ENCODE measurements at regions not wholly inside any gene's neighbourhood (a gene's known extent, or its start where the extent isn't known, plus 50 kb on each side); places are given as distances from the start of the nearest gene placed in this dataset.

DNA sequence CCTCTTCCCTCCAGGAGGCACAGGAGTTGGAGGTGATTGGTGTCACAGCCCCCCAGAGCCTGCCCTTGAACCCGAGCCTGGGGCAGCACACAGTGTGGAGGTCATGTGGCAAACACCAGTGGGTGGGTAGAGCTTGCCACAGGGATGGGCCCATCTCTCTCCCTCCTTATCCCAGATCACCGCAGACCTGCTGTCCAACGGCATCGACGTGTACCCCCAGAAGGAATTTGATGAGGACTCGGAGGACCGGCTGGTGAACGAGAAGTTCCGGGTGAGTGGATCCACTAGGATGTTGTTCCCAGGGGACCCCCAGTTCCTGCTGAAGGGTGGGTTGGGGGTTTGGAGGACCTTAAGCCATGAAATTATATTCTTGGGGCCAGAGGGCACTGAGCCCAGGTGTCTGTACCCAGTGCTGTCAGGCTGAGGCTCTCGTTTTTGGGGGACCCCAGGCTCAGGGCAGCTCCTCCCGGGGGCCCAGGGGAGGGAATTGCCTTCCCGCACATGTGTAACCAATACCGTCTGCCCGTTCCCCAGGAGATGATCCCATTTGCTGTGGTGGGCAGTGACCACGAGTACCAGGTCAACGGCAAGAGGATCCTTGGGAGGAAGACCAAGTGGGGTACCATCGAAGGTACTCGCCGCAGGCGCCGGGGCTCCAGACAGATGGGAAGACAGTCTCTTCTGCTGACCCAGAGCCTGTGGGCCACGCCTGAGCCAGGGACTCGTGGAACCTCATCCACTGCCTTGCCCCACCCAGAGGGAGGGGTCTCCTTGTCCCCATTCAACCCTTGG, 351.9 kb downstream of the SEC14L1 start:
- TF ChIP-seq POLR2AphosphoS5 (IDR thresholded peaks at IDR 0.05; ENCODE audit: low read depth, low read length): no peak
- TF ChIP-seq TAF1 (IDR thresholded peaks at IDR 0.05; ENCODE audit: borderline replicate concordance, insufficient read depth, low read length): no peak
- TF ChIP-seq SIN3A (IDR thresholded peaks at IDR 0.05; ENCODE audit: borderline replicate concordance, insufficient read depth, low read length): no peak

Measured in PFSK-1 (cell line).